ENCODE measurements at regions not wholly inside any gene's neighbourhood (a gene's known extent, or its start where the extent isn't known, plus 50 kb on each side); places are given as distances from the start of the nearest gene placed in this dataset.

DNA sequence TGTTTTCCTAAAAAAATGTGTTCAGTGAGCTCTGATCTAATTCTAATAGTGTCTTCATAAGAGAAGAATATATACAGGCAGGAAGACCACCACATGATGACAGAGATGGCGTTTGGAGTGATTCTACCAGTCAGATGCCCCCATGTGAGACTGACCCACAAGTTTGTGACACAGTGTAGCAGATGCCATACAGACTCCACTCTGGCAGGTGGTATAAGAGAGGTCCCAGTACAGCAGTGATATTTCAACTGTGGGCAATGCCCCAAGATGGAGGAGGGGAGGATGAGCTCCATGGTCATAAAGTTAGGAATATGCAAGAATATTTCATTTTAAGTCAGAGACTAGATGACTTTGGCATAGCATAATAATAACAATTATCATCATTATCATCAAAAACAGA lies 1022.6 kb downstream of the KCNMA1 start:
- no peak for DNase-seq (ENCODE audit: low spot score)
